Pancreas (tissue), 10 donors: ENCODE measurements at regions not wholly inside any gene's neighbourhood (a gene's known extent, or its start where the extent isn't known, plus 50 kb on each side); places are given as distances from the start of the nearest gene placed in this dataset.

Experiments
- ATAC-seq, 4 donors: fragments of 200-7000 bp; cut with Tn5 transposase; one replicate each; pipeline versions ENCODE4 v1.8.0 to v1.9.1; 2020; ENCODE audit warnings: mild to moderate bottlenecking in 4 of 4, moderate library complexity in 4 of 4
- DNase-seq, 6 donors: peaks; one replicate each; pipeline ENCODE4 v3.0.0-alpha.2; 2020
- FAIRE-seq: peaks from 2 replicates; lab custom pipeline; 2012; peaks lifted over from hg19 to GRCh38; lab: Jason Lieb, UNC
- H3K27ac ChIP-seq, 4 donors: fragments of 200-600 bp; sonication (generic); 1 replicate in 3 of 4; 2 replicates in 1 of 4; pipeline versions ENCODE4 v1.5.0 to v1.8.0; 2020
- H3K27me3 ChIP-seq, 4 donors: fragments of 200-600 bp; one replicate each; pipeline ENCODE4 v1.8.0; 2021
- H3K36me3 ChIP-seq, 3 donors: fragments of 200-600 bp; sonication (generic) in 1 of 3; one replicate each; pipeline versions ENCODE4 v1.5.0 to v1.8.0; 2020 to 2021
- H3K4me1 ChIP-seq, 3 donors: fragments of 200-600 bp; one replicate each; pipeline ENCODE4 v1.8.0; 2021
- H3K4me3 ChIP-seq, 4 donors: fragments of 200-600 bp; sonication (generic) in 2 of 4; one replicate each; pipeline versions ENCODE4 v1.5.0 to v1.8.0; 2020 to 2021
- H3K9me3 ChIP-seq, 4 donors: fragments of 200-600 bp; one replicate each; pipeline ENCODE4 v1.8.0; 2021
- CTCF ChIP-seq, 4 donors: fragments of 200-600 bp; sonication (generic) in 3 of 4; IDR thresholded peaks; one replicate each; pipeline versions ENCODE4 v1.5.0 to v1.8.0; 2021; ENCODE audit warnings: antibody characterized with exemption in 4 of 4
- WGBS, 2 donors: extraction: QIAGEN DNeasy Blood & Tissue Kit; methylation state at CpG; one replicate each; pipeline ENCODE4 v1.1.7; 2013; 5-methylcytosine and 5-hydroxymethylcytosine counted together
- intact Hi-C, 3 donors: fragments of 100-400 bp; cut with DNase I; formaldehyde crosslinking; loops; one replicate each; pipeline versions ENCODE4 v1.11.1 to v1.14.2; 2022
- donor health status: healthy with polysubstance abuse.
- donor health status: DM: no; HTN: no; CAD: no; lungs with moderate emphysema.
- donor health status: DM: no; HTN: no; CAD: no.
- donor health status: control.
- donor health status: control.
- donor health status: Bipolar disorder and iron deficiency.
- donor health status: DM: yes; HTN: yes; CAD: no.
- donor health status: DM: no; HTN: no; CAD: no.
- donor health status: DM: no; HTN: no; CAD: no.
- donor health status: DM: yes; HTN: yes; CAD: no.

- Histone ChIP-seq H3K27me3 (no peaks in the 10 kb centered on the region), H3K27ac (no peak overlapping the region), H3K36me3 (no peaks in the 10 kb centered on the region), H3K4me1 (no peaks in the 10 kb centered on the region), H3K9me3 (no peaks in the 10 kb centered on the region), H3K4me3 (no peak overlapping the region)
- no peak for TF ChIP-seq CTCF (IDR thresholded peaks at IDR 0.05)
- DNase-seq (no peak), FAIRE-seq (no peak), ATAC-seq (no peak)
- intact Hi-C loops: no loop called here
- 36 to 37% methylated on average over 4 of the region's 4 CpGs for WGBS, 2 donors
Observed at GRCh38 chr7:86149024-86149665, 494.6 kb upstream of the GRM3 start.

- no peak for FAIRE-seq
Observed at GRCh38 chr7:86148501-86148900, 495.2 kb upstream of the GRM3 start.

DNA sequence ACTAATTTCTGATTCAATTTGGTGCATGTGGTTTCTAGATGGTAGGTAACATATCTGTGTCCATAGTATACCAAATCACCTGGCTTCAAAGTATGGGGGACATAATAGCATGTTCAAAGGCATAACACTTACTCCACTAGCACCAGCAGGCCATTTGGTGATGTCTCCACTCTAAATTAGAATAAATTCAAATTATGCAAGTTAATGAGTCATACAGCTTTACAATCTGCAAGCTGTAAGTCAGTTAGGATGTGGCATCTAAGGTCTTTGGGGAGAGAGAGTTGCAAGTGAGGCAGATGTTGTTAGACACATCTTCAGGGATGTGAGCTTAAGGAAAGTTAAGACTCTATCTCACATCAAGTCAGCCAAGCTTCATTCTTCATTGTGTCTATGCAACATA lies 506.4 kb upstream of the GRM3 start:
- intact Hi-C loops: no loop called here
- H3K27me3 ChIP-seq: no peaks in the 10 kb centered on the region
- no peaks in the 10 kb centered on the region for H3K9me3 ChIP-seq
- no peak for DNase-seq
- TF ChIP-seq CTCF (IDR thresholded peaks at IDR 0.05): no peak
- no peak for ATAC-seq
- H3K36me3 ChIP-seq: no peaks in the 10 kb centered on the region
- no peak overlapping the region for H3K27ac ChIP-seq
- no peak overlapping the region for H3K4me3 ChIP-seq
- no peaks in the 10 kb centered on the region for H3K4me1 ChIP-seq
- no peak for FAIRE-seq

More at GRCh38 chr7:86148501-86148900, 495.2 kb upstream of the GRM3 start:
- no peaks in the 10 kb centered on the region for H3K4me1 ChIP-seq
- no peaks in the 10 kb centered on the region for H3K27me3 ChIP-seq
- no peak overlapping the region for H3K4me3 ChIP-seq
- no peak for DNase-seq
- no peak for TF ChIP-seq CTCF (IDR thresholded peaks at IDR 0.05)
- H3K9me3 ChIP-seq: no peaks in the 10 kb centered on the region
- no peak for ATAC-seq
- 31 to 32% methylated on average over 2 of the region's 2 CpGs for WGBS, 2 donors
- intact Hi-C loops: no loop called here
- no peak overlapping the region for H3K27ac ChIP-seq
- no peaks in the 10 kb centered on the region for H3K36me3 ChIP-seq

DNA sequence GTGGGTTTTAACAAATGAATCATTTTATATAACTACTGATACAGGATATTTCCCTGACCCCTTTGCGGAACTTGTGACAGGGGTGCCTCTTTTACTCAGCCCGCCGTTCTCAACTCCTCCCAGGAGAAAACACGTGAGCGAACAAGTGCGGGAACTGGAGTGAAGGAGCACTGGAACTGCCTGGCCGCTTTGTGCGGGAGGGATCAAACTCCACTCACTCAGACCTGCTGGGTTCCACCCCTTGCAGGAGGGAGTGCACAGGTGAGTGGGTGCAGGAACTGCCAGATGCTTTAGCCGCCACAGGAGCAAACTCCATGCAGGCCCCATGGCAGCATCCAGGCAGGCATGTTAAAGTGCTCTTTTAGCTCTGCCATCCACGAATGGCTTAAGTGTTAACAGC lies 513.4 kb upstream of the GRM3 start:
- no peak overlapping the region for H3K27ac ChIP-seq
- no peak for ATAC-seq
- H3K36me3 ChIP-seq: no peaks in the 10 kb centered on the region
- no peaks in the 10 kb centered on the region for H3K4me1 ChIP-seq
- no peak overlapping the region for H3K4me3 ChIP-seq
- no peak for FAIRE-seq
- no peak for TF ChIP-seq CTCF (IDR thresholded peaks at IDR 0.05)
- H3K9me3 ChIP-seq: no peaks in the 10 kb centered on the region
- peak in 1 of 6 donors; percentile 21 for DNase-seq
- 78 to 88% methylated on average over 10 of the region's 10 CpGs for WGBS, 2 donors
- H3K27me3 ChIP-seq: no peaks in the 10 kb centered on the region
- intact Hi-C loops: no loop called here

DNA sequence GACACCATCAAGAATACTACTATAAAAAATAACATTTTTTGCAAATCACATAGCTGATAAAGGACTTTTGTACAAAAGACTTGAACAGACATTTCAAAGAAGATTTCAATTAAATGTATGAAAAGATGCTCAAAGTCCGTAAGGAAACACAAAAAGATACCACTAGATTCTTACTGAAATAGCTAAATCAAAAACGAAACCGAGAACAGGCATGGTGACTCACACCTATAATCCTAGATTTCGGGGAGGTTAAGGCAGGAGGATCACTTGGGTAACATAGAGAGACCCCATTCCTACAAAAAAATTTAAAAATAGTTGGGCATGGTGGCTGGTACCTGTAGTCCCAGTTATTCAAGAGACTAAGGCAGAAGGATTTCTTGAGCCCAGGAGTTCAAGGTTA lies 520.2 kb upstream of the GRM3 start:
- Histone ChIP-seq H3K36me3 (no peaks in the 10 kb centered on the region), H3K4me3 (no peak overlapping the region), H3K9me3 (no peaks in the 10 kb centered on the region), H3K27me3 (no peaks in the 10 kb centered on the region), H3K27ac (no peak overlapping the region), H3K4me1 (no peaks in the 10 kb centered on the region)
- FAIRE-seq (no peak), DNase-seq (no peak), ATAC-seq (no peak)
- 68 to 80% methylated on average over 4 of the region's 4 CpGs for WGBS, 2 donors
- intact Hi-C loops: no loop called here
- no peak for TF ChIP-seq CTCF (IDR thresholded peaks at IDR 0.05)
